ENCODE measurements at regions not wholly inside any gene's neighbourhood (a gene's known extent, or its start where the extent isn't known, plus 50 kb on each side); places are given as distances from the start of the nearest gene placed in this dataset.
A peak's percentile ranks its signal among the peaks of the same experiment; 100 is the strongest.

DNA sequence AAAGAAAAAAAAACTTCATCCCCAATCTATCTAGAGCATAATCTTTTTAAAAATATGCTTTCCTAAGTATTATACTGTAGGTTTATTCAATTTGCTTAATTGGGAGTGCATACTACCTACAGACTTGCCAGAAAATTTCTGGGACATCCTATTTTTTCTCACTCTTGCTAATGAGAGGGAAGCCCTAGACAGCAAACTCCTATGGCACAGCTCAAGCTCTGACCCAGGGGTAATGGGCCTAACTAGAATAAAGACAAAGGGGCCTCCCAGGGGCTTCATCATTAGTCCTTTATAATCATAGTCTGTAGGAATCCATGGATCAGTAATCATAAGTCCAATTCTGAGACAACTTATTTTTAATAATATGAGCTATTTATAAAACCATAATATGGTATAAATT lies 142.6 kb upstream of the ITGA4 start:
- H3K27me3 ChIP-seq, result no peaks in the 10 kb centered on the region
- TF ChIP-seq EZH2 (IDR thresholded peaks at IDR 0.05), result no peak
- TF ChIP-seq, protein P1, sequence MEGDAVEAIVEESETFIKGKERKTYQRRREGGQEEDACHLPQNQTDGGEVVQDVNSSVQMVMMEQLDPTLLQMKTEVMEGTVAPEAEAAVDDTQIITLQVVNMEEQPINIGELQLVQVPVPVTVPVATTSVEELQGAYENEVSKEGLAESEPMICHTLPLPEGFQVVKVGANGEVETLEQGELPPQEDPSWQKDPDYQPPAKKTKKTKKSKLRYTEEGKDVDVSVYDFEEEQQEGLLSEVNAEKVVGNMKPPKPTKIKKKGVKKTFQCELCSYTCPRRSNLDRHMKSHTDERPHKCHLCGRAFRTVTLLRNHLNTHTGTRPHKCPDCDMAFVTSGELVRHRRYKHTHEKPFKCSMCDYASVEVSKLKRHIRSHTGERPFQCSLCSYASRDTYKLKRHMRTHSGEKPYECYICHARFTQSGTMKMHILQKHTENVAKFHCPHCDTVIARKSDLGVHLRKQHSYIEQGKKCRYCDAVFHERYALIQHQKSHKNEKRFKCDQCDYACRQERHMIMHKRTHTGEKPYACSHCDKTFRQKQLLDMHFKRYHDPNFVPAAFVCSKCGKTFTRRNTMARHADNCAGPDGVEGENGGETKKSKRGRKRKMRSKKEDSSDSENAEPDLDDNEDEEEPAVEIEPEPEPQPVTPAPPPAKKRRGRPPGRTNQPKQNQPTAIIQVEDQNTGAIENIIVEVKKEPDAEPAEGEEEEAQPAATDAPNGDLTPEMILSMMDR (IDR thresholded peaks at IDR 0.05), result no peak
- TF ChIP-seq EZH2phosphoT487 (IDR thresholded peaks at IDR 0.05), result no peak

DNA sequence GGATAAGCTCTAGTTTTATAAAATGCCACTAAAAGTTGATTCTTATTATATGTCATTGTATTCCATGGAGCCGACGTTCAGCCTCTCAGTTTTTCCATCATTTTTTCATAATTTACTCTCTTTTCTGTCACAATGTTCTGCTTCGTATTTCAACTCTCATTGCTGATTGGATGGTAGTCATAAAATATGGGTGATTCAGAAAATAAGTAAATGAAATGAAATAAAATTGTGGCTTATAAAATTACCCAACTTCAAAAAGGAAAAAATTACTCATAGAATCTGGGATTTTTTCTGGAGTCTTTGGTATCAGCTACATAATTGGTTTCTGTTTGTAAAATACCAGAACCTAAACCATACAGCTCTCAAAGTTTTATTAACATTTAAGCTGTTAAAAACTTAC lies 139.7 kb upstream of the ITGA4 start:
- H3K36me3 ChIP-seq, result no peaks in the 10 kb centered on the region
- no peaks in the 10 kb centered on the region for H3K9me3 Mint-ChIP-seq
- no peaks in the 10 kb centered on the region for H3K9me3 ChIP-seq (ENCODE audit: low read depth)
- peaks cover 2% of the 10 kb centered on the region for H3K27me3 Mint-ChIP-seq (ENCODE audit: insufficient read depth, low read depth)
- no peak for TF ChIP-seq EZH2phosphoT487 (IDR thresholded peaks at IDR 0.05)
- no peak for TF ChIP-seq EZH2 (IDR thresholded peaks at IDR 0.05)
- TF ChIP-seq, protein P1 (IDR thresholded peaks at IDR 0.05), result no peak
- no peak for DNase-seq (ENCODE audit: low spot score)
- H4K20me1 ChIP-seq (ENCODE audit: low read depth), result no peaks in the 10 kb centered on the region
- no peak overlapping the region for H3K27ac Mint-ChIP-seq
- H3K4me1 ChIP-seq, result peaks cover 9% of the 10 kb centered on the region
- peaks cover 8% of the 10 kb centered on the region for H3K4me1 Mint-ChIP-seq
- no peaks in the 10 kb centered on the region for H3F3A ChIP-seq (ENCODE audit: low read depth)
- H3K27me3 ChIP-seq, result no peaks in the 10 kb centered on the region
- H3K4me3 ChIP-seq, result no peak overlapping the region
- H3K27ac ChIP-seq, result no peak overlapping the region
- no peak overlapping the region for H3K4me3 Mint-ChIP-seq
- no peaks in the 10 kb centered on the region for H3K79me2 ChIP-seq (ENCODE audit: low read depth)
- H2AFZ ChIP-seq (replicated peaks), result no peak overlapping the region
- no peaks in the 10 kb centered on the region for H3K36me3 Mint-ChIP-seq
- H3K9ac ChIP-seq, result no peak overlapping the region
- H3K4me2 ChIP-seq, result no peak overlapping the region

More for the DNA sequence above, 142.6 kb upstream of the ITGA4 start:
- H3K79me2 ChIP-seq (ENCODE audit: low read depth), result no peaks in the 10 kb centered on the region
- no peak overlapping the region for H2AFZ ChIP-seq (replicated peaks)
- DNase-seq (ENCODE audit: low spot score), result peak; percentile 25
- Mint-ChIP-seq H3K4me3 (no peak overlapping the region), H3K9me3 (no peaks in the 10 kb centered on the region), H3K27ac (no peak overlapping the region), H3K27me3 (ENCODE audit: insufficient read depth, low read depth) (no peaks in the 10 kb centered on the region), H3K36me3 (no peaks in the 10 kb centered on the region), H3K4me1 (peaks cover 10% of the 10 kb centered on the region)
- H3K4me3 ChIP-seq, result no peak overlapping the region
- no peaks in the 10 kb centered on the region for H3K36me3 ChIP-seq
- peak overlapping the region; percentile 60 for H3K4me2 ChIP-seq
- H3K27ac ChIP-seq, result no peak overlapping the region
- H3K9ac ChIP-seq, result no peak overlapping the region
- H3F3A ChIP-seq (ENCODE audit: low read depth), result no peaks in the 10 kb centered on the region
- peaks cover 9% of the 10 kb centered on the region for H3K4me1 ChIP-seq
- no peaks in the 10 kb centered on the region for H4K20me1 ChIP-seq (ENCODE audit: low read depth)
- no peaks in the 10 kb centered on the region for H3K9me3 ChIP-seq (ENCODE audit: low read depth)

DNA sequence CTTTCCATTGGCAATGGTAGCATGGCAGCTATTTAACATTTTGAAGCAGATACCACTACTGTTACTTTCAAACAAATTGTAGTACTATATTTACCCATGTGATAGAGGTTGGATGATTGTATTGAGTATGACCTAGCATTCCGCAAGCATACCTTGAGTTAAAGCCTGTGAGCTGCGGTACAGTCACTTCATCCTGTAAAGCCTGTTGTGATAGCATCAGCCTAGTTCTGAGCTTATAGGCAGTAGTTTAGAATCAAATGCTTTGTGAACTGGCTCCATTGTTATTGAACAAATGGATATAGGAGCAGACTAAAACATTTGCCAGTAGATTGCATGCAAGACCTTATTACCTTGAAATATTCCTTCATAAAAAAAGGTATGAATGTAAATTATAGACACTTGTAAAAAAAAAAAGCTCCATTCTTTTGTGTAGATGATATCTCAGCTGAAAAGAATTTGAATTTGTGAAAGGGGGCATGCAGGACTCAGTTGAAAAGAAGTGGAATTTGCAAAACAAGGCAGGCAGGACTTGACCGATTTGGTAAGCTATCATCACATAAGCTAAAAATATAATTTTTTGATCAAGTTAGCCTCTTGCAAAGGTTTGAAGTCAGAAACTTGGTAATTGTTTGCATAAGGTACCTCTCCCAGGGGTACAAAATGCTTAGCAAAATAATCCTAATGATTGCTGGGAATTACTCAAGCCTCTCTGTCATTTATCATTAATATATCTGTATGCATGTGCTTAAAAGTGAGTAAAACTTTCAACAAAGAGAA lies 138.5 kb upstream of the ITGA4 start:
- peak; percentile 11 for DNase-seq (ENCODE audit: low spot score)
- Mint-ChIP-seq H3K27ac (no peak overlapping the region), H3K4me3 (no peak overlapping the region), H3K4me1 (peaks cover 7% of the 10 kb centered on the region), H3K36me3 (no peaks in the 10 kb centered on the region), H3K27me3 (ENCODE audit: insufficient read depth, low read depth) (peaks cover 5% of the 10 kb centered on the region), H3K9me3 (no peaks in the 10 kb centered on the region)
- Histone ChIP-seq H3K79me2 (ENCODE audit: low read depth) (no peaks in the 10 kb centered on the region), H3K9me3 (ENCODE audit: low read depth) (no peaks in the 10 kb centered on the region), H2AFZ (replicated peaks) (no peak overlapping the region), H3K4me3 (no peak overlapping the region), H3K4me2 (no peak overlapping the region), H3K9ac (no peak overlapping the region), H3K4me1 (peaks cover 9% of the 10 kb centered on the region), H3K27me3 (no peaks in the 10 kb centered on the region), H3K27ac (no peak overlapping the region), H4K20me1 (ENCODE audit: low read depth) (no peaks in the 10 kb centered on the region), H3K36me3 (no peaks in the 10 kb centered on the region), H3F3A (ENCODE audit: low read depth) (no peaks in the 10 kb centered on the region)
- TF ChIP-seq, protein P1 (IDR thresholded peaks at IDR 0.05), result no peak
- TF ChIP-seq EZH2phosphoT487 (IDR thresholded peaks at IDR 0.05) (no peak), EZH2 (IDR thresholded peaks at IDR 0.05) (no peak)

All from neural progenitor cell (in vitro differentiated cells).